22Rv1 (cell line): ENCODE measurements at regions not wholly inside any gene's neighbourhood (a gene's known extent, or its start where the extent isn't known, plus 50 kb on each side); places are given as distances from the start of the nearest gene placed in this dataset.

ENCODE experiments used
- CTCF ChIP-seq: fragments of 450-650 bp; IDR thresholded peaks from 2 replicates; pipeline ENCODE4 v1.5.1; 2017; ENCODE audit warnings: mild to moderate bottlenecking
- ZFX ChIP-seq: fragments of 450-650 bp; IDR thresholded peaks from 2 replicates; pipeline ENCODE4 v1.6.1; 2017; ENCODE audit warnings: antibody characterized with exemption, borderline replicate concordance

- TF ChIP-seq CTCF (no peak), ZFX (no peak)
Observed at GRCh38 chr7:24216576-24217125, 67.3 kb upstream of the NPY start.
